ENCODE measurements at regions not wholly inside any gene's neighbourhood (a gene's known extent, or its start where the extent isn't known, plus 50 kb on each side); places are given as distances from the start of the nearest gene placed in this dataset.

- TF ChIP-seq ZC3H10 (CRISPR knock-in tag; IDR thresholded peaks at IDR 0.05) (no peak), PATZ1 (CRISPR knock-in tag; IDR thresholded peaks at IDR 0.05; ENCODE audit: borderline replicate concordance) (no peak), POU6F1 (CRISPR knock-in tag; IDR thresholded peaks at IDR 0.05; ENCODE audit: borderline replicate concordance, low read depth) (no peak), SNAI2 (CRISPR knock-in tag; IDR thresholded peaks at IDR 0.05) (no peak), TCF4 (CRISPR knock-in tag; IDR thresholded peaks at IDR 0.05; ENCODE audit: borderline replicate concordance) (no peak), CREB5 (CRISPR knock-in tag; IDR thresholded peaks at IDR 0.05; ENCODE audit: low read depth) (no peak), CSDC2 (CRISPR knock-in tag; IDR thresholded peaks at IDR 0.05) (no peak), RARB (CRISPR knock-in tag; IDR thresholded peaks at IDR 0.05) (no peak), ARNTL (CRISPR knock-in tag; IDR thresholded peaks at IDR 0.05; ENCODE audit: borderline replicate concordance, low read depth) (no peak), GLIS3 (CRISPR knock-in tag; IDR thresholded peaks at IDR 0.05) (no peak), BACH2 (CRISPR knock-in tag; IDR thresholded peaks at IDR 0.05; ENCODE audit: borderline replicate concordance) (no peak)
Measured at GRCh38 chr2:177014946-177015345, 197.6 kb upstream of the HNRNPA3 start.
